Stimulated activated CD8-positive, alpha-beta memory T cell treated with anti-CD3 and anti-CD28 coated beads, Interleukin-4, amount 100 ng/mL, for 24 hours (primary cell): ENCODE measurements at regions not wholly inside any gene's neighbourhood (a gene's known extent, or its start where the extent isn't known, plus 50 kb on each side); places are given as distances from the start of the nearest gene placed in this dataset.

Source experiments
- DNase-seq: peaks from one replicate; pipeline ENCODE4 v3.0.0-alpha.2; 2020; ENCODE audit warnings: low read depth

- DNase-seq, result no peak
These were observed 133.4 kb downstream of the ATG4C start for GRCh38 chr1:62917314-62917713.

DNA sequence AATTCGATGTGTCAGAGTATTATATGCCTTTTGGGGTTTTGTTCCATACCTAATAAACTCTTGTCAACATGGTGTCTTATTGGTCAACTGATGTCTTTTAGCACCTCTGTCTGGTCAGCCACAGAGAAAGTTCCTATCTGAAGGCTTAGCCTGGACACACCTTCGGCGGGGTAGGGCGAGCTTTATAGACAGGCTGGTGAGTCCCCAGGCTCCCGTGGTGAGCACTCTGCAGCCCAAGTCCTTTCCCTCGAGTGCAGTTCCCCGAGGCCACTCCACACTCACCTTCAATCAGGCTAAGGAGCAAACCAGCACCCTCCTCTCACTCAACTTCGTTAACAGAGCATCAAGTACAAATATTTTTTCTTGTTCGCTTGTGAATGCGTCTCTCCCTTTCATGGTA is 133.9 kb downstream of the ATG4C start:
- DNase-seq, result no peak

- no peak for DNase-seq
These were observed 134.8 kb downstream of the ATG4C start for GRCh38 chr1:62918700-62919099.

GRCh38 chr1:62922006-62922405 is 138.1 kb downstream of the ATG4C start:
- DNase-seq, result no peak

GRCh38 chr1:62924983-62925790 is 141.3 kb downstream of the ATG4C start:
- no peak for DNase-seq

DNA sequence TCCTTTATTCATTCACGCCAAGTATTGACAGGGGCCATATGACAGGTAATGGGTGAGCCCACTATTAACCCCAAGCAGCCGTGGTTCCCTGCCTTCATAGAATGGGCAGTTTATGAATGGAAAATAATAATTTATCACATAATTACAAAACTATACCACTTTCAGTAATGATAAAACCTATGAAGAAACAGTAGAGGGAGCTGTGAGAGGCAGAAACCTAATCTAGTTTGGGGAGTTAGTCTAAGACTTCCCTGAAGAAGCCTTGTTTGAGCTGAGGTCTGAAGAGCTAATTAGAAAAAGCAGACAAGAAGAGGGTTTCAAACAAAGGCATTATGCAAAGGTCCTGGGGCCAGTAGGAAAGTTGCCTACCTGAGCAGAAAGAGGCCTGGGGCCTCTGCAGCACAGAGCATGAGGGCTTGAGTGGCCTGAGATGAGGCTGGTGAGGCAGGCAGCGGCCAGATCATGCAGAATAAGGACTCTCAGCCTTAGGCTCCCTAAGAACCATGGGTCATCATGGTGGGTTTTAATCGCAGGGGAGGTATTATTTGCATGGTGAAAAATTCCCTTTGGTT is 142.8 kb downstream of the ATG4C start:
- DNase-seq, result no peak

DNA sequence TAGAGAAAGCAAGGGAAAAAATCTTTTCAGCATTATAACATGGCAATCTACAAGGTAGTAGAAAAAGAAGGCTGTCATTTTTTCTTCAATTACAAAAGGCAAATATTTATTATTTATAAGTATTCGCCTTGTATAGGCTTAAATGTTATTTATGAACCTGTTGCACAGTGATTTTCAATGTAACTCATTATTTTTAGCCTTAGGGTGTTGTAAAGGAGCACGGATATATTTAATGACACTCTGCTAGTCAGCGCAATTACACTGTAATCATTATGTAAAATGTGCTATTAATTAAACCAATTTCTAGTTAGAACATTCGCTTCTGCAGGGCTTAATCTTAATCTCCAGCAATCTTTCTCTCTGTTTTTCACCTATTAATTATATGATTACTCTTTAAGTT is 145.0 kb downstream of the ATG4C start:
- no peak for DNase-seq

DNA sequence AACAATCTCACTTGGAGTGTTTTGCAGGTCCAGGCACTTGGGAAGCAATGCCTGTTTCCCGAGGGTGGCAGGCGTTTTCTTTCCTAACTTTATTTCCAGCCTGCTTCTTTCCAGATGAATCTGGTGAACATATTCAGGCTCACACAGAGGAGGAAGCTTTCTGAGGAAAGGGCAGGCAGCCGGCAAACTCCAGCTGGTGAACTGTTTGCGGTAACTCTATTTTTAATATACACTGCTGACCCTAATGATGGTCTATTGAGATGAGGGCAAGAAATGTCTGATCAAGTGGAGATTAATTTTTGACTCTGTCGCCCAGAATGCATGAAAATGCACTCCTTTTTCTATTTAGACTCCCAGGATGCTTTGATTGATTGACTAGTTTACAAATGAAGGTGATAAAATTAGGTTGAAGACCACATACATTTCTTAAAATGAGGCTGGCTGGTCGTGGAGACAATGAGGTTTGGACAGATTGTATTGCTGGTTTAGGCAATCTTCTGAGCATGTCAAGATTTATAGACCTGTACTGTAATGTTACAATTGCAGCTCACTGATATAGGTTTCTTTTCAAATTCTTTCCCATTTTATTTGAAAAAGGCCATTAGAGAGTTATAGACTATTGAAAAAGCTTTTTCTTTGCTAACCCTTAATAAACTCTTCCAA is 153.8 kb downstream of the ATG4C start:
- DNase-seq, result no peak

DNA sequence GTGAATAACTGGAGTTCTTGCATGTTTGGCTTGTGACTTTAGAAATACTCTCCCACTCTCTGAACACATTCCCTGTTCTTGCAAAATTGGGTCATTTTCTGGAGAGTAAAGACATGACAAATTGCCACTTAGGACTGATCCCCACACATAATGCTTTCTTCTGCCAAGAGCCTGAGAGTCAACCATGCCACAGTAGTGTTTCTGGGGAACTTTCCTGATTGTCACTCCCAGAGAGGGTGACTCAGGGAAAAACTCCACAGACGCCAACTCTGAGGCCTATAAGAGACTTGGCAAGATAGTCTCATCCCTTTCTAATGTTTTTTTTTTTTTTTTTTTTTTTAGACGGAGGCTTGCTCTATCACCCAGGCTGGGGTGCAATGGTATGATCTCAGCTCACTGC is 157.8 kb downstream of the ATG4C start:
- no peak for DNase-seq

DNA sequence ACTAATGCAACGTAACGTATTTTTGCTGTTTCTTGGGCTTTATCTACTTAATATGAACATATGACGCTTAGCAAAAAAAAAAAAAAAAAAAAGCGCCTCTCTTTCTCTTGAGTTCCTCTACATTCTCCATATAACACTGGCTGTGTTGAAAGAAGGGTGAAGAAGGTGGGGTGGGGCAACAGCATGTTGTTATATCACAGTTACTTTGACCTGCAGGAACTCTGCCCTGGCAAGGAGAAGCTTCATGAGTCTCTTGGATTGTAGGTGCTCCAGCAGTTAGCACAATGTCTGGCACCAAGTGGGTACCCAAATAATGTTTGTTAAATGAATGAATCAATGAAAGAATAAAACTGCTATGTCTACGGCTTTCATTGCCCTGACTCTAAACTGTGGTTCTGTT is 162.6 kb downstream of the ATG4C start:
- no peak for DNase-seq

DNA sequence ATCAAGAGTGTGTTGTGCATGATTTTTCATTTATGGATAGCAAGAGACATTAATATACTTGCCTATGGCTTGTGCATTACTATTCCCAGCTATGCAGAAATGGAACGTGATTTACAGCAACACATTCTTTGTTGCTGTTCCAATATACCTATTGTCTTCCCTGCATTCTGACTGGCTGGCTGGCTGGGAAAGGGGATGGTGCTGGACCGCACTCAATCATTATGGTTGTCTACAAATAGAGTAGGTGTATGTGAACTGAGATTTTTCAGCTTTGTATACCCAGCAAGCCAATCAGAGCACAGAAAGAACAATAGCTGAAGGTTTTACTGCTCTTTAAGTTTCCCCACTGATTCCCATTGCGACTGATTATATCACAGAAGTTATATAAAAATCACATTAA is 167.5 kb downstream of the ATG4C start:
- DNase-seq, result no peak

DNA sequence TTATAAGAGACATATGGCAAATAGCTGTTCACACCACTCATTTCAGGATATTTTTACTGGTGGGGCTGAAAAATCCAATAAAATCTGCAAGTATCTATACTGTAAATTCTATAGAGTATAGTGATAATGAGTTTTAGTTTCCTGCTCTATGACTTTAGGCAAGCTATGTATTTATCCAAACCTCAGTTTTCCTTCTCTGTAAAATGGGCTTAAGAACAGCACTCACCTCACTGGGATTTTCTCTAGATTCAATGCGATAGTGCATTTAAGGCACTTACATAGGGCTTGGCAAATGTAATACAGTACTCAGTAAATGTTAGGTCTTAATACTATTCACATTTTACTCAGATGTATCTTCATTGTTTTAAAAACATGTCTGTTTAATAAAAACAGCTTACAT is 168.7 kb downstream of the ATG4C start:
- no peak for DNase-seq

GRCh38 chr1:62953633-62954032 is 169.7 kb downstream of the ATG4C start:
- DNase-seq, result no peak

DNA sequence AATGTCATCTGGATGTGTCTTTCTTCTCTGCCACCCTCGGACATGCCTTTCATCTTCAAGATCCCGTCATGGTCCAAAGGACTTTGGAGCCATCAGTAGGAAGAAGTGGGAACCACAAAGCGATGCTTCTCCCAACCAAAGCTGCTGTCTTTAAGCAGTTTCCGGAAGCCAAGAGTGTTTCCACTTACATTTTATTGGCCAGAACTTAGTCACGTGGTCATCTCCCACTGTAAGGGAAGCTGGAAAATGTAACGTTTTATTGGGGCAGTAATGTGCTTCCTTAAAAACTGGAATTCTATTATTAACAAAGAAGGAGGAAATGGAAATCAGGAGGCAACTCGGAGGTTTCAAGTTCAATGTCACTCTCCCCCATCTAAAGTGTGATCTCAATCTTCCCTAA is 170.8 kb downstream of the ATG4C start:
- DNase-seq, result no peak

DNA sequence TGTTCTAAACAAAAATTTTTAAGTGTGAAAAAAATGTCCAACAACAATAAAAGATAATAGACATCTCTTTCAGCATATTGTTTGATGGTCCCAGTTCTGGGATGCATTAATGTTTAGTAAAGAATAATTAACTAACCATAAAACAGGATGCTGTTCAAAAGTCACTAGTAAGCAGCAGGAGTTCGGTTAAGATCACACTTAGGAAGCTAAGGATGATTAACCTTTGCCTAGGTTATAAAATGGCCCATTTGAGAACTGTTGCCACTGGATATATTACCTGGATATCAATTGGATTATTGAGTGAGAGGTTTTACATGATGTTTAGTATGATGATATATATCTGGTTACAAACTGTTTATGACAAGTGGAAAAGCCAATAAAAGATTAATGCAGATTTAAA is 171.7 kb downstream of the ATG4C start:
- DNase-seq, result no peak

GRCh38 chr1:62962014-62962812 is 178.3 kb downstream of the ATG4C start:
- no peak for DNase-seq

GRCh38 chr1:62962901-62963776 is 179.2 kb downstream of the ATG4C start:
- DNase-seq, result peak; percentile 1

DNA sequence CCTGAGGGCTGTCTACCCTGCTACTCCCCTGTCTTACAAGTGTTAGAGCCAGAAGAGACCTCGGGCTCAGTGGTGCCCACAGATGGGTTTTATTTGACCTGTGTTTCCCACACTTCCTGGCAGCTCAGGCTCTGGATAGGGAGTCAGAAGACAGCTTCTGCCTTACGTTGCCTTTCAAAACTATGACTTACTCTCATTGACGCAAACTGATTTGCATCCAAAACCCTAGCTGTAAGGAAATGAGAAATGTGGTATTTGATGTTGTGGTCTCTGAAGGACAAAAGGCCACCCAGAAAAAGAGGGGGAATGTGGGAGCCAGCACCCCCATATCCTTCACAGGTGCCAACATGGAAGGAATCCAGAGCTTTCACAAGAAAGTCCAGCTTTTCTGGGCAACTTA is 180.2 kb downstream of the ATG4C start:
- DNase-seq, result no peak

DNA sequence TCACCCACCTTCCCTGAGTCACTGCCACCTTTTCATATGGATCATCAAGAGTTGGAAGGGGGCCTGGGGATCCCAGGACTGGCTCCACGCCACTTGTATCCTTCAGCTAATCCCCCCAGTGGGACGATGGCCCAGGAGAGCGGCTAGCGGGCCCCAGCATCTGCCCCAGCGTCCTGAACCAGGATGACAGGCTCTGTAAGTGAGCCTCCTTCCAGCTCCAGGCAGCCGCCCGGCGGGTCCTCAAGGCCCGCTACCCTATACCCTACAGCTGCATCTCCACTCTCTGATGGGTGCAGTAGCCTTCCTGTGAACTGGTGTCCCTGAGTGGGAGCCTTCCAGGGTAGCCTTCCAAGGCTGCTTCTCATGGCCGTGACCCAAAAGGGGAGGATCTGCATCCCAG is 183.1 kb downstream of the ATG4C start:
- no peak for DNase-seq

GRCh38 chr1:62977366-62977765 is 193.4 kb downstream of the ATG4C start:
- no peak for DNase-seq

DNA sequence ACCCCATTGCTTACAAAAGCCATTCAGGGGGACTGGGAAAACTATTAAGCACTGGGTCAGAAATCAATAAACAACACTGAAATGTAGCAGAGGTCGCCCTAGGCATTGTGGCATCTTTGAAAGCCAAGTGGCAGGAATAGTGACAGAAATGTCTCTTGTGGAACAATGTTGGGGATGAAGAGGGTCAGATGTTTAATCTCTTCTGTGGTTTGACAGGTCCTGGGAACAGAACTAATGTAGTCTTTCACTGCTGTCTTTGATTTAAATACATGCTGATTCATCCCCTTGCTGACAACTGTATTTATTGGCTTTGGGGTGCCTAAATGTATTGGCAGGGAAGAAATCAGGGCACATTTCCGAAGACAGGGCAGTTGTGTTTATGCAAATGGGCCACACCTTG is 194.8 kb downstream of the ATG4C start:
- no peak for DNase-seq

DNA sequence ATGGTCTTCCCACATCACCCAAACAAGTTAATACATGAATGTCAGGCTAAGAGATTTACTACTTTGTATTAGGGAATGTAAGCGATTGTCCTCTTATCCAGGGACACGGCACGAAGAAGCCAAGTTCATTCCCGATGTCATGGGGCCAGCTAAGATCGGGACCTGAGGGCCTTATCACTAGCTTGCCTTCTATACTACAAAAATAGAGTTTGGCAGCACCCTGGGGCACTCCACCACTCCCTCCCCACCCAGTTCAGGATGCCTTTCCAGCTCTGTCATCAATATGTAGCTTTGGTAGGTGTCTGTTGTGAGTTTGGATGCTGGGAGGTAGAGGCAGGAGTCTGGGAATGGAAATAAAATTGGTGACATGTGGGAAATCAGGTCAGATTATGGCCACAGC is 197.5 kb downstream of the ATG4C start:
- no peak for DNase-seq
